ENCODE measurements at regions not wholly inside any gene's neighbourhood (a gene's known extent, or its start where the extent isn't known, plus 50 kb on each side); places are given as distances from the start of the nearest gene placed in this dataset.

DNA sequence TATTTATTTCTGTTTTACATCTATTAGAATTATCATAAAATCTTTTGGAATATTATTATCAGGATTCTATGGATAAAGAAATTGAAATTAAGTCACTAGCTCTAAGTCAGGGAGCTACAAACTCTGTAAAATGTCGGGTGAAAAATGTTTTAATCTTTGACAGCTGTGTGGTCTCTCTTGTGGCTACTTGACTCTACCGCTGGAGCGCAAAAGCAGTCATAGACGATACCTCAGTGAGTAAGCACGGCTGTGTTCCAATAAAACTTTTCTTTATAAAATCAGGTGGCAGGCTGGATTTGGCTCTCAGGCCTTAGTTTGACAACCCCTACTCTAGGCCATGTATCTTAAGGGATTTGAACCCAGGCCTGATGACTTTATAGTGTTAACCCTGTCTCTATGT lies 88.5 kb upstream of the PFN2 start:
- TF ChIP-seq CTCF (conservative IDR thresholded peaks at IDR 0.05; ENCODE audit: low read depth, low read length): no peak
- TF ChIP-seq MAZ (IDR thresholded peaks at IDR 0.05; ENCODE audit: borderline replicate concordance, low read depth, low read length): no peak
- no peak for TF ChIP-seq RAD21 (IDR thresholded peaks at IDR 0.05; ENCODE audit: low read length)
- TF ChIP-seq, protein P1, sequence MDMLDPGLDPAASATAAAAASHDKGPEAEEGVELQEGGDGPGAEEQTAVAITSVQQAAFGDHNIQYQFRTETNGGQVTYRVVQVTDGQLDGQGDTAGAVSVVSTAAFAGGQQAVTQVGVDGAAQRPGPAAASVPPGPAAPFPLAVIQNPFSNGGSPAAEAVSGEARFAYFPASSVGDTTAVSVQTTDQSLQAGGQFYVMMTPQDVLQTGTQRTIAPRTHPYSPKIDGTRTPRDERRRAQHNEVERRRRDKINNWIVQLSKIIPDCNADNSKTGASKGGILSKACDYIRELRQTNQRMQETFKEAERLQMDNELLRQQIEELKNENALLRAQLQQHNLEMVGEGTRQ (IDR thresholded peaks at IDR 0.05; ENCODE audit: low read depth, low read length): no peak
- no peak for TF ChIP-seq POLR2A (IDR thresholded peaks at IDR 0.05; ENCODE audit: low read depth, low read length)
- TF ChIP-seq RFX5 (IDR thresholded peaks at IDR 0.05; ENCODE audit: low read depth, low read length): no peak
- no peak for TF ChIP-seq SMC3 (IDR thresholded peaks at IDR 0.05; ENCODE audit: low read depth, low read length)
- no peak for TF ChIP-seq RCOR1 (IDR thresholded peaks at IDR 0.05; ENCODE audit: insufficient replicate concordance, low read length)
- no peak for TF ChIP-seq CEBPB (IDR thresholded peaks at IDR 0.05; ENCODE audit: low read depth, low read length)
- TF ChIP-seq MXI1 (IDR thresholded peaks at IDR 0.05; ENCODE audit: borderline replicate concordance, low read depth, low read length): no peak
- TF ChIP-seq FOS (IDR thresholded peaks at IDR 0.05; ENCODE audit: low read depth, low read length): no peak
- no peak for TF ChIP-seq BHLHE40 (IDR thresholded peaks at IDR 0.05; ENCODE audit: low read depth, low read length)
- TF ChIP-seq, protein P2, sequence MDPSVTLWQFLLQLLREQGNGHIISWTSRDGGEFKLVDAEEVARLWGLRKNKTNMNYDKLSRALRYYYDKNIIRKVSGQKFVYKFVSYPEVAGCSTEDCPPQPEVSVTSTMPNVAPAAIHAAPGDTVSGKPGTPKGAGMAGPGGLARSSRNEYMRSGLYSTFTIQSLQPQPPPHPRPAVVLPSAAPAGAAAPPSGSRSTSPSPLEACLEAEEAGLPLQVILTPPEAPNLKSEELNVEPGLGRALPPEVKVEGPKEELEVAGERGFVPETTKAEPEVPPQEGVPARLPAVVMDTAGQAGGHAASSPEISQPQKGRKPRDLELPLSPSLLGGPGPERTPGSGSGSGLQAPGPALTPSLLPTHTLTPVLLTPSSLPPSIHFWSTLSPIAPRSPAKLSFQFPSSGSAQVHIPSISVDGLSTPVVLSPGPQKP (IDR thresholded peaks at IDR 0.05; ENCODE audit: borderline replicate concordance, low read depth, low read length): no peak

Measured in IMR-90 (cell line).